H4 (cell line): ENCODE measurements at regions not wholly inside any gene's neighbourhood (a gene's known extent, or its start where the extent isn't known, plus 50 kb on each side); places are given as distances from the start of the nearest gene placed in this dataset.
"Not testable (repeated sequence)": the region's sequence is repeated elsewhere in the genome, so short reads cannot be mapped to it uniquely, and the experiment has no call there.

ENCODE experiments used
- DNase-seq: peaks from one replicate; pipeline ENCODE4 v3.0.0-alpha.2; 2015; ENCODE audit warnings: low spot score

GRCh38 chr9:106104887-106105286, 410.5 kb downstream of the TMEM38B start:
- DNase-seq = no peak

- DNase-seq = no peak
These were observed 412.1 kb downstream of the TMEM38B start for GRCh38 chr9:106106396-106106795.

GRCh38 chr9:106107716-106108115, 413.4 kb downstream of the TMEM38B start:
- DNase-seq = no peak

GRCh38 chr9:106109706-106110105, 415.4 kb downstream of the TMEM38B start:
- not testable (repeated sequence) for DNase-seq

- DNase-seq = no peak
These were observed 416.1 kb downstream of the TMEM38B start for GRCh38 chr9:106110483-106110882.

GRCh38 chr9:106111039-106111730, 416.8 kb downstream of the TMEM38B start:
- DNase-seq = no peak

- no peak for DNase-seq
These were observed 418.6 kb downstream of the TMEM38B start for GRCh38 chr9:106112935-106113334.

GRCh38 chr9:106119176-106119575, 424.8 kb downstream of the TMEM38B start:
- no peak for DNase-seq

- DNase-seq = no peak
These were observed 425.7 kb downstream of the TMEM38B start for GRCh38 chr9:106120071-106120470.

GRCh38 chr9:106127776-106128175, 433.4 kb downstream of the TMEM38B start:
- DNase-seq = no peak

GRCh38 chr9:106130374-106130773, 436.0 kb downstream of the TMEM38B start:
- no peak for DNase-seq

- DNase-seq = no peak
These were observed 449.4 kb downstream of the TMEM38B start for GRCh38 chr9:106143781-106144180.

- no peak for DNase-seq
These were observed 451.9 kb downstream of the TMEM38B start for GRCh38 chr9:106146066-106146840.

GRCh38 chr9:106146886-106147285, 452.5 kb downstream of the TMEM38B start:
- DNase-seq = no peak

- DNase-seq = no peak
These were observed 455.6 kb downstream of the TMEM38B start for GRCh38 chr9:106149956-106150355.

GRCh38 chr9:106156465-106156864, 462.1 kb downstream of the TMEM38B start:
- no peak for DNase-seq

- DNase-seq = no peak
These were observed 477.9 kb downstream of the TMEM38B start for GRCh38 chr9:106172265-106172664.

- DNase-seq = no peak
These were observed 480.0 kb downstream of the TMEM38B start for GRCh38 chr9:106174346-106174745.

GRCh38 chr9:106177216-106177615, 482.9 kb downstream of the TMEM38B start:
- no peak for DNase-seq

GRCh38 chr9:106179191-106179590, 484.9 kb downstream of the TMEM38B start:
- DNase-seq = no peak

- DNase-seq = not testable (repeated sequence)
These were observed 509.6 kb downstream of the TMEM38B start for GRCh38 chr9:106203815-106204516.

- DNase-seq = no peak
These were observed 513.0 kb downstream of the TMEM38B start for GRCh38 chr9:106207298-106207697.

GRCh38 chr9:106218427-106218826, 524.1 kb downstream of the TMEM38B start:
- DNase-seq = no peak
